Body of pancreas (tissue), 4 donors: ENCODE measurements at regions not wholly inside any gene's neighbourhood (a gene's known extent, or its start where the extent isn't known, plus 50 kb on each side); places are given as distances from the start of the nearest gene placed in this dataset.

Experiments used
- CTCF ChIP-seq, 7 experiments: fragments of 450-650 bp in 4 of 7; fragments of 200-600 bp in 3 of 7; sonication (generic) in 3 of 7; IDR thresholded peaks; one replicate each; pipeline ENCODE4 v1.5.1; 2016 to 2019; ENCODE audit warnings: antibody characterized with exemption in 7 of 7
- POLR2A ChIP-seq, 3 donors: fragments of 450-650 bp; IDR thresholded peaks; one replicate each; pipeline ENCODE4 v1.6.1; 2016; ENCODE audit warnings: antibody characterized with exemption in 3 of 3, mild to moderate bottlenecking in 2 of 3

GRCh38 chr13:107721125-107721869 is 494.0 kb downstream of the LIG4 start:
- no peak for TF ChIP-seq POLR2A (IDR thresholded peaks at IDR 0.05)
- TF ChIP-seq CTCF (IDR thresholded peaks at IDR 0.05) = no peak
